OCI-LY7 (cell line): ENCODE measurements at regions not wholly inside any gene's neighbourhood (a gene's known extent, or its start where the extent isn't known, plus 50 kb on each side); places are given as distances from the start of the nearest gene placed in this dataset.
"Not testable (repeated sequence)": the region's sequence is repeated elsewhere in the genome, so short reads cannot be mapped to it uniquely, and the experiment has no call there.

Experiments
- BruUV-seq: library from RNA; stranded (reverse); fragments of 400-500 nt; replicated peaks from 2 replicates; lab custom pipeline; 2021; lab: Mats Ljungman, UMichigan
- CTCF ChIA-PET: fragments of 300-600 bp; sonication (Branson Sonifier 250); formaldehyde crosslinking; loops from one replicate; lab custom pipeline; 2022; ENCODE audit warnings: antibody characterized with exemption; ENCODE audit not compliant: unreplicated experiment; lab: Charles Lee
- POLR2A ChIA-PET: fragments of 300-600 bp; sonication (Branson Sonifier 250); formaldehyde crosslinking; loops from one replicate; lab custom pipeline; 2022; ENCODE audit warnings: antibody characterized with exemption; lab: Charles Lee
- DNase-seq: peaks from one replicate; pipeline ENCODE4 v3.0.0-alpha.2; 2015; ENCODE audit warnings: low spot score
- H2AFZ ChIP-seq: fragments of 200-600 bp; sonication (generic), shearing (Covaris generic); 2 replicates; pipeline ENCODE4 v1.6.1; 2014; ENCODE audit warnings: mild to moderate bottlenecking, antibody characterized with exemption, low read length, moderate library complexity
- H3K27ac ChIP-seq: fragments of 200-600 bp; sonication (generic); 2 replicates; pipeline ENCODE4 v1.5.1; 2014; ENCODE audit warnings: mixed run types, low read depth, mild to moderate bottlenecking, moderate library complexity, low read length, inconsistent platforms; ENCODE audit not compliant: poor library complexity, severe bottlenecking
- H3K36me3 ChIP-seq: fragments of 200-600 bp; sonication (generic); 2 replicates; pipeline ENCODE4 v1.6.1; 2014; ENCODE audit warnings: mild to moderate bottlenecking, antibody characterized with exemption, low read length, moderate library complexity, mixed read lengths; ENCODE audit not compliant: insufficient read depth
- H3K4me1 ChIP-seq: fragments of 200-600 bp; sonication (generic); 2 replicates; pipeline ENCODE4 v1.5.1; 2014; ENCODE audit warnings: mild to moderate bottlenecking, low read length; ENCODE audit not compliant: insufficient read depth, poor library complexity, severe bottlenecking
- H3K4me2 ChIP-seq: fragments of 200-600 bp; sonication (generic); 2 replicates; pipeline ENCODE4 v1.6.1; 2014; ENCODE audit warnings: mild to moderate bottlenecking, low read length
- H3K4me3 ChIP-seq: fragments of 200-600 bp; sonication (generic); 2 replicates; pipeline ENCODE4 v1.5.1; 2014; ENCODE audit warnings: mild to moderate bottlenecking, low read depth, low read length; ENCODE audit not compliant: poor library complexity, severe bottlenecking
- H3K79me2 ChIP-seq: fragments of 200-600 bp; sonication (generic); 2 replicates; pipeline ENCODE4 v1.6.1; 2016; ENCODE audit warnings: low read depth, mild to moderate bottlenecking, low read length, moderate library complexity, mixed read lengths; ENCODE audit not compliant: insufficient read depth
- H3K9me2 ChIP-seq: fragments of 200-600 bp; sonication (generic); 2 replicates; pipeline ENCODE4 v1.6.1; 2016; ENCODE audit warnings: mild to moderate bottlenecking, low read length, mixed read lengths; ENCODE audit not compliant: insufficient read depth
- H3K9me3 ChIP-seq: fragments of 200-600 bp; sonication (generic); 2 replicates; pipeline ENCODE4 v1.6.1; 2014; ENCODE audit warnings: mild to moderate bottlenecking, mixed run types, low read length, mixed read lengths
- H4K20me1 ChIP-seq: fragments of 200-600 bp; sonication (generic); 2 replicates; pipeline ENCODE4 v1.6.1; 2014; ENCODE audit warnings: mild to moderate bottlenecking, antibody characterized with exemption, low read length, moderate library complexity, mixed read lengths; ENCODE audit not compliant: insufficient read depth
- intact Hi-C: fragments of 100-400 bp; cut with micrococcal nuclease; formaldehyde crosslinking; loops from one replicate; pipeline ENCODE4 v1.10.0; 2022; ENCODE audit not compliant: unreplicated experiment

DNA sequence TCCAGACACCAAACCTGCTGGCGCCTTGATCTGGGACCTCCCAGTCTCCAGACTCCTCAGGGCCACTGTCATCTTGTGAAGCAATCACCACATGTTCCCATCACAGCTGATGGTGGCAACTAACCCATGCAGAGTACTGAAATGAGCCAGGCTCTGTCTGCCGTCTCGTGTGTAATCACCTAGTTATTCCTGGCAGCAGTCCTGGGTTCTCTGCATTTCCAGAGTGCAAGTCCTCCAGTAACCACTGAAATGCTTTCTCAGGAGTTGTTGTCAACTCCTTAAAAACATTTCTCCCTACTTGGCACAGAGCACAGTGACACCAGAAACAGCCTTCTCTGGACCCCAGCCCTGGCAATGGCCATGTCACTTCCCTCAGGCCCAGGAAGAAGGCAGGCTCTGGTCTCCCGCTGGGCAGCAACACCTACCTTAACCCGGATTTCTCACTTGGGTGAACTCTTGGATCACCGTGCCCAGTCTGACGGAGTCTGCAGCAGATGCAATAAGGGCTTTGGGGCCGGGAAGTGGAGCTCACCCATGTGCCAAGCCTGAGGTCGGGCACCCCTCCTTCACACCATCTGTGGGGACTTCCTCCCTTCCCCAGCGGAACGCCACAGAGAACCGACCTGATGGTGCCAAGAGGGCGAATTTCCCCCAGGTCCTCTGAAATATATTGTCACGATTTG is 189.5 kb upstream of the NPAP1 start:
- CTCF ChIA-PET, H3K79me2 ChIP-seq, BruUV-seq, H3K4me2 ChIP-seq, POLR2A ChIA-PET, H3K27ac ChIP-seq, H2AFZ ChIP-seq, intact Hi-C loops, H4K20me1 ChIP-seq, H3K9me2 ChIP-seq, H3K36me3 ChIP-seq, H3K4me1 ChIP-seq, H3K4me3 ChIP-seq, H3K9me3 ChIP-seq, DNase-seq: not testable (repeated sequence)

DNA sequence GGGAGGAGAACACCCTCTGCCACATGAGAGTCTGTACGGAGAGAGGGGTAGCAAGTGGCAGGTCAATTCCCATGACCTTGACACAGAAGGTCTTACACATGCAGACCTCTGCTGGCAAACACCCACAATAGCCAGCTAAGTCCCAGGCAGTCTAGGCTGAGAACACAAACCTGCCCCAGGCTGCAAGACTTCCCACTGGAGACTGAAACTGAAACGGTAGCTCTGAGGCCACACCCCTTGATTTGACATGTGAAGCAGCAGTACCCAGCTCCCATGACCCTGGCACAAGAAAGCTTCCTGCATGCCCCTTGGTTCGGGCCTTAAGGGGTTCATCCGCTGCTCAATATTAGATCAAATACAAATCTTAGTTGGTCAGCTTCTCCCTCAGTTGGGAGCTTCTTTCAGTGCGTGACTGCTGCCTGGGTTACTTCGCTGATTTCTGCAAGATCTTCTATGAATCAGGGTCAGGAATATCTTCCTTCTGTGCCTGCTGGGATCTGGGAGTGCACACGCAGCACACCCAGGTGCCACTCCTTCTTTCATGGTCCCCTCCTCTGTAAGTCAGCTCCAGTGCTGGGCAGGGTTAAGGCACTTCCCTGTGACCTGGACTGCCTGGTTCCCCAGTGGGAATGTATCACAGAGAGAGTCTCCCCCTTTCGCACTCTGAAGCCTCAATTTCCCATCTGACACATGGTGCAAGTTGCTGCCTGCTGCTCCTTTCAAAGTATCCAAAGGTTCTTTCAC is 187.2 kb upstream of the NPAP1 start:
- H3K4me2 ChIP-seq, DNase-seq, H3K79me2 ChIP-seq, BruUV-seq, POLR2A ChIA-PET, CTCF ChIA-PET, H3K4me3 ChIP-seq, H4K20me1 ChIP-seq, H3K27ac ChIP-seq, H3K9me2 ChIP-seq, H3K9me3 ChIP-seq, intact Hi-C loops, H3K4me1 ChIP-seq, H2AFZ ChIP-seq, H3K36me3 ChIP-seq: not testable (repeated sequence)

DNA sequence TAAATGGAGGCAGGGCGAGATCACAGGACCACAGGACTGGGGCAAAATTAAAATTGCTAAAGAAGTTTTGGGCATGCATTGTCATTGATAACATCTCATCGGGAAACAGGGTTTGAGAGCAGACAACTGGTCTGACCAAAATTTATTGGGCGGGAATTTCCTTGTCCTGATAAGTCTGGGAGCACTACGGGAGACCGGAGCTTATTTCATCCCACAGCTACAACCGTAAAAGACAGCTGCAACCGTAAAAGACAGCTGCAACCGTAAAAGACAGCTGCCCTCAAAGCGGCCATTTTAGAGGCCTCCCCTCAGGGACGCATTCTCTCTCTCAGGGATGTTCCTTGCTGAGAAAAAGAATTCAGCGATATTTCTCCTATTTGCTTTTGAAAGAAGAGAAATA is 170.4 kb upstream of the NPAP1 start:
- H3K9me2 ChIP-seq, DNase-seq, H3K4me1 ChIP-seq, H3K79me2 ChIP-seq, intact Hi-C loops, H3K4me2 ChIP-seq, H3K9me3 ChIP-seq, H4K20me1 ChIP-seq, H3K36me3 ChIP-seq, CTCF ChIA-PET, H3K4me3 ChIP-seq, BruUV-seq, H2AFZ ChIP-seq, H3K27ac ChIP-seq, POLR2A ChIA-PET: not testable (repeated sequence)

DNA sequence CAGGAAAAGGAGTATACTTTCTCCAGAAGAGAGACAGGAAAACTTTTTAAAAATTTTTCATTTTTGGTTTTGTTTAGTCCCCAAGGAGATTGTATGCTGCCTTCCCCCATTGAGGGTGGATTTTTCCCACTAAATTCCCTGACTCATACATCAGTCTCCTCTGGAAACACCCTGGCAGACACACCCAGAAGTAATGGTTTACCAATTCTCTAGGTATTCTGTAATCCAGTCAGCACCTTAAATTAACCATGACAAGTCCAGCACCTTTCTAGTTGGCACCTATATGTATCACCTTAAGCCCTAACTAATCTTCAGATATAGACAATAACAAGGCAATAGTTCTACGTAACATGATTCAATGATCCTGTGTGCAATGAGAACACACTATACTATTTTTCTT is 165.9 kb upstream of the NPAP1 start:
- not testable (repeated sequence) for H3K4me3 ChIP-seq

DNA sequence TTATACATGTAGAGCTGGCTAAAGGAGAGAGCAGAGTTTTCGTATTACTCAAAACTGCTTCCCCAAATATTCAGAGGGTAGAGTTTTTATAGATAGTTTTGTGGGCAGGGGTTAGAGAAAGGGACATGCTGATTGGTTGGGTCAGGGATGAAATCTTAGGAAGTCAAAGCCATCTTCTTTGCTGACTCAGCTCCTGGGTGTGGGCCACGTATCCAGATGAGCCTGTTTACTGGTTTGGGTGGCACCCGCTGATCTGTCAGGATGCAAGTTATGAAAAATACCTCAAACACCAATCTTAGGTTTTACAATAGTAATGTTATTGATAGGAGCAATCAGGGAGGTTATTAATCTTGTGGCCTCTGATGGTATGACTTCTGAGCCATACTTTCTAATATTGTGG is 164.0 kb upstream of the NPAP1 start:
- H3K9me2 ChIP-seq, H3K4me3 ChIP-seq, POLR2A ChIA-PET, H3K27ac ChIP-seq, DNase-seq, H4K20me1 ChIP-seq, H3K4me2 ChIP-seq, CTCF ChIA-PET, intact Hi-C loops, H3K79me2 ChIP-seq, H3K9me3 ChIP-seq, H3K36me3 ChIP-seq, H3K4me1 ChIP-seq, BruUV-seq, H2AFZ ChIP-seq: not testable (repeated sequence)

More for the DNA sequence above, 165.9 kb upstream of the NPAP1 start:
- H3K4me1 ChIP-seq, H3K9me3 ChIP-seq, DNase-seq, H4K20me1 ChIP-seq, H3K4me2 ChIP-seq, H3K27ac ChIP-seq, H2AFZ ChIP-seq, intact Hi-C loops, CTCF ChIA-PET, POLR2A ChIA-PET, H3K79me2 ChIP-seq, BruUV-seq, H3K9me2 ChIP-seq, H3K36me3 ChIP-seq: not testable (repeated sequence)

DNA sequence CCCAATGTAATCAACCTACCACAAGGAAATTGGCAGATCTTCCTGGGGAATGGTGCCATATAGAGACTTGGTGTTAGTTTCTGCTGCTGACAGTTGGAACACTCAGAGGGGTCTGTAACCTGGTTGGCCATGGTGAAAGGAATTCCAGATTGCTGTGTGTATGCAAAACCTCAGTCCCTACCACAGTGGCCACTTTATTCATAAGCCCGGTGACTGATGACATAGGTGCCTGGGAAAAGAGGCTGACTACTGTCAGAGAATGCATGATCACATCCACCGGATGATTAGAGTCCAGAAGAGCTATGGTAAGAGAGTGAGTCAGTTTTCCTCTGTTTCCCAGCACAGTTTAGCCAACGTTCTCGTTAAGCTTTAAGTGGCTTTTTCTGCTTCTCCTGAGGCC is 156.8 kb upstream of the NPAP1 start:
- H3K4me3 ChIP-seq, BruUV-seq, DNase-seq, H3K27ac ChIP-seq, H3K9me3 ChIP-seq, H2AFZ ChIP-seq, CTCF ChIA-PET, H3K4me2 ChIP-seq, H3K9me2 ChIP-seq, H4K20me1 ChIP-seq, POLR2A ChIA-PET, intact Hi-C loops, H3K36me3 ChIP-seq, H3K79me2 ChIP-seq, H3K4me1 ChIP-seq: not testable (repeated sequence)
